PC-9 (cell line): ENCODE measurements at regions not wholly inside any gene's neighbourhood (a gene's known extent, or its start where the extent isn't known, plus 50 kb on each side); places are given as distances from the start of the nearest gene placed in this dataset.
A peak's percentile ranks its signal among the peaks of the same experiment; 100 is the strongest.

Experiments
- BruUV-seq: library from RNA; stranded (reverse); fragments of 400-500 nt; replicated peaks from 2 replicates; lab custom pipeline; 2021; lab: Mats Ljungman, UMichigan
- CTCF ChIA-PET: fragments of 300-600 bp; sonication (Branson Sonifier 250); formaldehyde crosslinking; loops from one replicate; lab custom pipeline; 2022; ENCODE audit warnings: antibody characterized with exemption; lab: Charles Lee
- POLR2A ChIA-PET: fragments of 300-600 bp; sonication (Branson Sonifier 250); formaldehyde crosslinking; loops from one replicate; lab custom pipeline; 2022; ENCODE audit warnings: antibody characterized with exemption; ENCODE audit not compliant: unreplicated experiment; lab: Charles Lee
- DNase-seq, 2 experiments: peaks; one replicate each; pipeline versions ENCODE4 v3.0.0 to v3.0.0-alpha.2; 2015 to 2022; ENCODE audit warnings: mixed read lengths in 1 of 2
- H2AFZ ChIP-seq: fragments of 200-600 bp; sonication (generic); 2 replicates; pipeline ENCODE4 v1.8.1; 2017; ENCODE audit warnings: antibody characterized with exemption
- H3F3A ChIP-seq: fragments of 200-600 bp; sonication (generic); 2 replicates; pipeline ENCODE4 v1.8.1; 2017; ENCODE audit warnings: antibody characterized with exemption, mild to moderate bottlenecking, low read depth; ENCODE audit not compliant: insufficient read depth
- H3K27ac ChIP-seq: fragments of 200-600 bp; sonication (generic); 2 replicates; pipeline ENCODE4 v1.6.1; 2016; ENCODE audit warnings: mixed run types
- H3K27me3 ChIP-seq: fragments of 200-600 bp; sonication (generic); 2 replicates; pipeline ENCODE4 v1.6.1; 2016; ENCODE audit warnings: low read depth, mixed run types; ENCODE audit not compliant: insufficient read depth
- H3K36me3 ChIP-seq: fragments of 200-600 bp; sonication (generic); 2 replicates; pipeline ENCODE4 v1.6.1; 2016; ENCODE audit warnings: low read depth, mixed run types
- H3K4me1 ChIP-seq: fragments of 200-600 bp; sonication (generic); replicated peaks from 2 replicates; pipeline ENCODE4 v1.6.1; 2016; ENCODE audit warnings: mixed run types; ENCODE audit not compliant: insufficient read depth
- H3K4me2 ChIP-seq: fragments of 200-600 bp; sonication (generic); 2 replicates; pipeline ENCODE4 v1.6.1; 2017; ENCODE audit warnings: mixed run types
- H3K4me3 ChIP-seq: fragments of 200-600 bp; sonication (generic); 2 replicates; pipeline ENCODE4 v1.6.1; 2016; ENCODE audit warnings: mixed run types
- H3K79me2 ChIP-seq: fragments of 200-600 bp; sonication (generic); 2 replicates; pipeline ENCODE4 v1.6.1; 2017; ENCODE audit warnings: low read depth, mixed run types
- H3K9me2 ChIP-seq: fragments of 200-600 bp; sonication (generic); 2 replicates; pipeline ENCODE4 v1.8.1; 2017; ENCODE audit warnings: mild to moderate bottlenecking; ENCODE audit not compliant: insufficient read depth
- H3K9me3 ChIP-seq: fragments of 200-600 bp; sonication (generic); 2 replicates; pipeline ENCODE4 v1.8.1; 2016; ENCODE audit warnings: low read depth; ENCODE audit not compliant: insufficient read depth
- H4K20me1 ChIP-seq: fragments of 200-600 bp; sonication (generic); 2 replicates; pipeline ENCODE4 v1.8.1; 2017; ENCODE audit not compliant: insufficient read depth
- EZH2 ChIP-seq: fragments of 200-600 bp; sonication (generic); IDR thresholded peaks from 2 replicates; pipeline ENCODE4 v1.8.0; 2017; ENCODE audit warnings: antibody characterized with exemption, low read depth
- intact Hi-C: fragments of 100-400 bp; cut with micrococcal nuclease; formaldehyde crosslinking; loops from one replicate; pipeline ENCODE4 v1.10.0; 2022; ENCODE audit not compliant: unreplicated experiment
- TF ChIP-seq, protein P1 (sequence below): fragments of 200-600 bp; sonication (generic); conservative IDR thresholded peaks from 2 replicates; pipeline ENCODE4 v1.6.1; 2017; ENCODE audit warnings: mixed run types, antibody characterized with exemption, mild to moderate bottlenecking, moderate library complexity

- DNase-seq, result peak in 1 of 2 experiments; percentile 35
- H3K36me3 ChIP-seq, result no peaks in the 10 kb centered on the region
- H3K4me2 ChIP-seq, result no peak overlapping the region
- H3K9me3 ChIP-seq, result no peaks in the 10 kb centered on the region
- no peak overlapping the region for H3K4me3 ChIP-seq
- intact Hi-C loops, result no loop called here
- H3K79me2 ChIP-seq, result no peaks in the 10 kb centered on the region
- H3K27me3 ChIP-seq, result no peaks in the 10 kb centered on the region
- H4K20me1 ChIP-seq, result no peaks in the 10 kb centered on the region
- H2AFZ ChIP-seq, result no peak overlapping the region
- no peaks in the 10 kb centered on the region for H3K9me2 ChIP-seq
- H3K27ac ChIP-seq, result no peak overlapping the region
- ChIA-PET CTCF (no interaction called here), POLR2A (no interaction called here)
- no peaks in the 10 kb centered on the region for H3F3A ChIP-seq
- TF ChIP-seq EZH2, result no peak
- TF ChIP-seq, protein P1, sequence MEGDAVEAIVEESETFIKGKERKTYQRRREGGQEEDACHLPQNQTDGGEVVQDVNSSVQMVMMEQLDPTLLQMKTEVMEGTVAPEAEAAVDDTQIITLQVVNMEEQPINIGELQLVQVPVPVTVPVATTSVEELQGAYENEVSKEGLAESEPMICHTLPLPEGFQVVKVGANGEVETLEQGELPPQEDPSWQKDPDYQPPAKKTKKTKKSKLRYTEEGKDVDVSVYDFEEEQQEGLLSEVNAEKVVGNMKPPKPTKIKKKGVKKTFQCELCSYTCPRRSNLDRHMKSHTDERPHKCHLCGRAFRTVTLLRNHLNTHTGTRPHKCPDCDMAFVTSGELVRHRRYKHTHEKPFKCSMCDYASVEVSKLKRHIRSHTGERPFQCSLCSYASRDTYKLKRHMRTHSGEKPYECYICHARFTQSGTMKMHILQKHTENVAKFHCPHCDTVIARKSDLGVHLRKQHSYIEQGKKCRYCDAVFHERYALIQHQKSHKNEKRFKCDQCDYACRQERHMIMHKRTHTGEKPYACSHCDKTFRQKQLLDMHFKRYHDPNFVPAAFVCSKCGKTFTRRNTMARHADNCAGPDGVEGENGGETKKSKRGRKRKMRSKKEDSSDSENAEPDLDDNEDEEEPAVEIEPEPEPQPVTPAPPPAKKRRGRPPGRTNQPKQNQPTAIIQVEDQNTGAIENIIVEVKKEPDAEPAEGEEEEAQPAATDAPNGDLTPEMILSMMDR, result no peak
- no peaks in the 10 kb centered on the region for H3K4me1 ChIP-seq
- no TSS peak for BruUV-seq
These were observed 480.8 kb upstream of the FAT1 start for GRCh38 chr4:187204389-187204918.

DNA sequence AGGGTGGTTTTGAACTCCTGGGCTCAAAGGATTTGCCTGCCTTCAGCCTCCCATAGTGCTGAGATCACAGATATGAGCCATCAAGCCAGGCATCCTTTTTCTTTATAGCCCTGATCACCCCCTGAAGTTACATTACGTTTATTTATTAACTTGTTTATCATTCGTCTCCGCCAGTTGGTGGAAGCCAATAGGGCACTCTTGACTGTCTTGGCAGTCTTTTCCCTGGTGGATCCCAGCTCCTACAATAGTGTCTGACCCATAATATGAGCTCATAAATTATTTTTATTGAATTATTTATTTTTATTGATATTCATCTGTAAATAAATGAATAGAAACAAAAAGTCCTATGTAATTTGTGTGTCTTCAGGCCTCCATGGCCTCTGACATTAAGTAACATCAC lies 484.3 kb upstream of the FAT1 start:
- intact Hi-C loops, result no loop called here
- Histone ChIP-seq H3K9me3 (no peaks in the 10 kb centered on the region), H3K36me3 (no peaks in the 10 kb centered on the region), H3K9me2 (no peaks in the 10 kb centered on the region), H3K79me2 (no peaks in the 10 kb centered on the region), H3K27me3 (no peaks in the 10 kb centered on the region), H4K20me1 (no peaks in the 10 kb centered on the region), H2AFZ (no peak overlapping the region), H3K27ac (no peak overlapping the region), H3K4me2 (no peak overlapping the region), H3K4me3 (no peak overlapping the region), H3F3A (no peaks in the 10 kb centered on the region), H3K4me1 (no peaks in the 10 kb centered on the region)
- ChIA-PET POLR2A (no interaction called here), CTCF (no interaction called here)
- no TSS peak for BruUV-seq
- no peak for DNase-seq
- TF ChIP-seq EZH2, result no peak
- TF ChIP-seq, protein P1, result no peak

GRCh38 chr4:187208651-187209050 lies 485.0 kb upstream of the FAT1 start:
- H4K20me1 ChIP-seq, result no peaks in the 10 kb centered on the region
- H3K27ac ChIP-seq, result no peak overlapping the region
- CTCF ChIA-PET, result no interaction called here
- DNase-seq, result no peak
- no peak overlapping the region for H2AFZ ChIP-seq
- H3K79me2 ChIP-seq, result no peaks in the 10 kb centered on the region
- H3K36me3 ChIP-seq, result no peaks in the 10 kb centered on the region
- no TSS peak for BruUV-seq
- POLR2A ChIA-PET, result no interaction called here
- TF ChIP-seq, protein P1, result no peak
- no peak for TF ChIP-seq EZH2
- no peaks in the 10 kb centered on the region for H3K9me2 ChIP-seq
- no peak overlapping the region for H3K4me3 ChIP-seq
- H3K4me2 ChIP-seq, result no peak overlapping the region
- no peaks in the 10 kb centered on the region for H3K27me3 ChIP-seq
- no peaks in the 10 kb centered on the region for H3K4me1 ChIP-seq
- H3K9me3 ChIP-seq, result no peaks in the 10 kb centered on the region
- H3F3A ChIP-seq, result no peaks in the 10 kb centered on the region
- intact Hi-C loops, result no loop called here
